GM19023 (cell line): ENCODE measurements at regions not wholly inside any gene's neighbourhood (a gene's known extent, or its start where the extent isn't known, plus 50 kb on each side); places are given as distances from the start of the nearest gene placed in this dataset.

ENCODE experiments used
- ATAC-seq: cut with Tn5 transposase; IDR thresholded peaks from one replicate; pipeline ENCODE4 v1.9.1; 2021; ENCODE audit warnings: mild to moderate bottlenecking, moderate library complexity; ENCODE audit not compliant: unreplicated experiment

GRCh38 chr5:143695244-143695864, 116.6 kb upstream of the HMHB1 start:
- no peak for ATAC-seq

GRCh38 chr5:143694357-143694756, 117.6 kb upstream of the HMHB1 start:
- ATAC-seq = no peak

GRCh38 chr5:143693651-143694252, 118.2 kb upstream of the HMHB1 start:
- peak; percentile 79 for ATAC-seq

- no peak for ATAC-seq
Measured at GRCh38 chr5:143692342-143692741, 119.6 kb upstream of the HMHB1 start.

GRCh38 chr5:143691945-143692290, 120.0 kb upstream of the HMHB1 start:
- no peak for ATAC-seq

GRCh38 chr5:143691287-143691944, 120.5 kb upstream of the HMHB1 start:
- ATAC-seq = no peak

- no peak for ATAC-seq
Measured at GRCh38 chr5:143687604-143688003, 124.4 kb upstream of the HMHB1 start.

- no peak for ATAC-seq
Measured at GRCh38 chr5:143685246-143685815, 126.6 kb upstream of the HMHB1 start.

- ATAC-seq = no peak
Measured at GRCh38 chr5:143683459-143683858, 128.5 kb upstream of the HMHB1 start.

- no peak for ATAC-seq
Measured at GRCh38 chr5:143682929-143683386, 129.0 kb upstream of the HMHB1 start.

DNA sequence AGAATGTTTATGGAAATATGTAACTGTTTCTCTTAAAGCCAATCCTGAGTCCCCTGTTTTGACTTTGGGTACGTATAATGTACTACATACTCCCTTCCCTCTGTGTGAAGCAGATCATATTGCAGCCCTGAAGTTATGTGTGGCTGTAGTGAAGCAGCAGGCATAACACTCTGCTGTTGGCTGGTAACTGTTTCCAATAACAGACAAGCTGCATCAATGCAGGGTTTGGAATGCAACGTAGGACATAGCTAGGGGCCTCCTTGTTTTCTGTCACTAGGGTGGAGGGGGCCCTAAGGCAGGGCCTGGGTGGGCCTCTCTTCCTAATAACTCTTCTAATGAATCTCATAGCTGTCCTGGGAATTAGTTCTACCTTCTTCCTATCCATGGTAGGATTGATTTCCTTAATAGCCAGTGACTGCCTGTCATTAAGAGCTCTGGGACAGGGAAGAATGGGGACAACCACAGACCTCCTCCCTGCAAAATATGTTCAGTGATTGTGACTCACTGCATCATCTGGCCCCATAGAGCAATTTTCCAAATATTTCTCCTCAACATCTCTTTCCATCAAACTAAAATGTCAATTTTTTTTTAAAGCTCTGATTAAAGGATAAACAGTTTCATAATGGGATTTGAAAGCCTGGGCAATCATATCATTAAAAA, 129.6 kb upstream of the HMHB1 start:
- ATAC-seq = no peak

- no peak for ATAC-seq
Measured at GRCh38 chr5:143680672-143681259, 131.2 kb upstream of the HMHB1 start.

- no peak for ATAC-seq
Measured at GRCh38 chr5:143679777-143680176, 132.2 kb upstream of the HMHB1 start.

- no peak for ATAC-seq
Measured at GRCh38 chr5:143678148-143678905, 133.6 kb upstream of the HMHB1 start.

DNA sequence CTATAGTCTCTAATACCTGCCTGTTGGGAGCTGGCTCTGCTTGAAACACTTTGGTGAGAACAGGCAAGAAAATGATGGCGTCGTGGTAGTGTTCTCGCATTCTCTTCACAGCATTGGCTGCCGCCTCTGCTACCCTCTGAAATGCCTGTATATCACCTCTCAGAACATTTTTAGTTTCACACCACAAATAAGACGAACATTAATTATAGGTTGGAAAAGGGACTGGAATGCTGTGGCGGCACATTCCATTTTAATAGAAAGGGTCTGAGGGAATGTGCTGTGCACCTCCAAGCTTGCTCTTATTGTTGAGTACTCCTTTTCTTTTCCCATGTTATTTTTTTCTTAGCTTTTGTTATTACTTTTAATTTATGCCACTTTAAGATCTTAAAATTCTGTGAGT, 134.6 kb upstream of the HMHB1 start:
- ATAC-seq = no peak

GRCh38 chr5:143676802-143677201, 135.2 kb upstream of the HMHB1 start:
- no peak for ATAC-seq

GRCh38 chr5:143674469-143674786, 137.5 kb upstream of the HMHB1 start:
- ATAC-seq = no peak

DNA sequence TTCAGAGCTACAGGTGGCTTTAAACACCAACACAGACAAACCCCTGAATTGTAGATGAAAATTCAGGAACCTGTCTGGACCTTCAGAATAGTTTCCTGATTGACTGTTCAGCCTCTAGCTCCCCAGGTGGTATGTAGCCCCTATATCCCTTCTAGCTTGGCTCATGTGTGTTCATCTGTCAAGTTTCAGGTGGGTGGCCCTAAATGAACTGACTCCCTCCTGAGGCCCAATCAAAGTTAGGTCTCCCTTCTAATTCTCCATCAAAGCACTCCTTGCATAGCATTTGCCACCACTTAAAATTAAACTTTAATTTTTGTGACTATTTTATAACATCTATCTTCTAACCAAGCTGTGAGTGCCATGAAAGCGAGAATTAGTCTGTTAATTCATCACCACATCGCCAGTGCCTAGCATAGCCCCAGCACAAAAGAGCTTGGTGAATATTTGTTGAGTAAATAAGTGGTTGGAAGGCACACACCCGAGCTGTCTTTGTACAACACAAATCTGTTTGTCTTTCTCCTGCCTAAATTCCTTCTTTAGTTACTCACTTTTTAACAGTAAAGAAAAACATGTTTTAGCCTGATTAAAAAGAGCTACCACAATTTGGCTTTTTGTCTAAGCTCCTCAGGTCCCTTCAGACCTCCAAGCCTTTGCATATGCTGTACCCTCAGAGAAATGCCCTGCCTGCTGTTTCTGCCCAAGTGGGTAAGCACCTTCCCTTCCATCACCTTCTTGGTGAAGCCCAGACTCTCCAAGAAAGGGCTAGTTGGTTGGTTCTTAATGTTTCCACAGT, 138.1 kb upstream of the HMHB1 start:
- no peak for ATAC-seq

DNA sequence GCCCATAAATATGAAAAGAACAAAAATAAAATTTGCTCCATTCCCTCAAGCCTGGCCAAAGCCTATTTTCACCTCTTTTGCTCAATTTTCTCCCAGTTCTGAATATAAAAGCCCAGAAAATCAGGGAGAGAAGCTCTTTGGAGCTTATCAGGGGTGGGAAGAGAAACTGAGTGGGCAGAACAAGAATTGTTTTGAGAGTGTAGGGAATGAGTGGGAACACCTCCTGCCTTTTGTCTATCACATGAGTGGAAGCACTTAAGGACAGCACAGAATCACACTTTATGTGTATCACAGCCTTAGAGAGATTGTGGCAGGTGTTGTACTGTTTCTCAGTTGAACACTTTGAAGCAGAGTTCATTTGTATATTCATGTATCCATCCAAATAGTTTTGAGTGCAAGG, 139.2 kb upstream of the HMHB1 start:
- no peak for ATAC-seq
